Activated CD8-positive, alpha-beta memory T cell treated with anti-CD3 and anti-CD28 coated beads, Interleukin-2, amount 10 ng/mL, durations not matched to agents 7 days and 5 days (primary cell): ENCODE measurements at regions not wholly inside any gene's neighbourhood (a gene's known extent, or its start where the extent isn't known, plus 50 kb on each side); places are given as distances from the start of the nearest gene placed in this dataset.

Experiments used
- ATAC-seq: fragments of 150-1000 bp; cut with Tn5 transposase; one replicate; pipeline ENCODE4 v1.10.0; 2021; ENCODE audit warnings: moderate library complexity
- CTCF ChIA-PET: fragments of 350-600 bp; sonication (Branson Sonifier 250); formaldehyde crosslinking; loops from one replicate; lab custom pipeline; 2021; ENCODE audit warnings: antibody characterized with exemption; lab: Charles Lee
- DNase-seq: peaks from one replicate; pipeline ENCODE4 v3.0.0-alpha.2; 2020
- H3K27ac Mint-ChIP-seq: one replicate; pipeline ENCODE4 v1.8.0; 2021; ENCODE audit warnings: mild to moderate bottlenecking, mixed read lengths
- H3K27me3 Mint-ChIP-seq: one replicate; pipeline ENCODE4 v1.8.0; 2021; ENCODE audit warnings: mixed read lengths
- H3K36me3 Mint-ChIP-seq: one replicate; pipeline ENCODE4 v1.8.0; 2021; ENCODE audit warnings: mild to moderate bottlenecking, mixed read lengths
- H3K4me1 Mint-ChIP-seq: one replicate; pipeline ENCODE4 v1.8.0; 2021; ENCODE audit warnings: mixed read lengths
- H3K4me3 Mint-ChIP-seq: one replicate; pipeline ENCODE4 v1.8.0; 2021; ENCODE audit warnings: mild to moderate bottlenecking, moderate library complexity, mixed read lengths
- H3K9me3 Mint-ChIP-seq: one replicate; pipeline ENCODE4 v1.8.0; 2022; ENCODE audit warnings: low read depth, mixed read lengths

DNA sequence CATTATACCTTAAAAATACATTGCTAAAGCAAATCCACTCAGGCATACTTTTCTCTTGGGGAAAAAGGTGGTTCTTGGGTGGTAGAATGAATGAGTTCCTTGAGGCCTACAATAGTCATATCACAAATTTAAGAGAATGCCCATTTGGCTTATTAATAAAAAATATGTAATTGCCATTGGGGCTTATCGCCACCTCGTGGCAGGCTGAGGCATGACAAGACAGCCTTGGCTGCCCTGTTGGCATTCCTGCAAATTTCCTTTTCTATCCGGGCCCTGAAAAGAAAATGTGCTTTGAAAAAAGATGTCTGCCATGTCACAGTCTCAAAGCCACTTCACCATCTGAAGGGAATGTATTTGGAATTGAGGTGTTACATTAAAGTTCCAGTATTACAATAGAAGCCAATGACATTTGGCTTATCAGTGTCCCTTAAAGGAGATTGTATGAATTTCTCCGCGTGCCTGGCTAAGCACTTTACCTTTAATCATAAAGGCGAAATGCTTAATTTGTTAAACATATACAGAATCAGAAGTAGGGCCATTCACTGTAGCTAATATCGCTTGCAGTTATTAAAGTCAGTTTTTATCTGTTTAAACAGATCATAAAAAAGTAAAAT lies 188.3 kb upstream of the ZFP64 start:
- ATAC-seq (no peak), DNase-seq (no peak)
- Mint-ChIP-seq H3K4me3 (no peak overlapping the region), H3K27me3 (no peaks in the 10 kb centered on the region), H3K9me3 (peaks cover 4% of the 10 kb centered on the region), H3K36me3 (no peaks in the 10 kb centered on the region), H3K27ac (no peak overlapping the region), H3K4me1 (peaks cover 3% of the 10 kb centered on the region)
- CTCF ChIA-PET = interaction anchor here (0.8 to 1.5 kb wide), 5 partner anchors 8 to 252 kb away, joined by 3 read pairs; no protein-coding TSS in a partner anchor

DNA sequence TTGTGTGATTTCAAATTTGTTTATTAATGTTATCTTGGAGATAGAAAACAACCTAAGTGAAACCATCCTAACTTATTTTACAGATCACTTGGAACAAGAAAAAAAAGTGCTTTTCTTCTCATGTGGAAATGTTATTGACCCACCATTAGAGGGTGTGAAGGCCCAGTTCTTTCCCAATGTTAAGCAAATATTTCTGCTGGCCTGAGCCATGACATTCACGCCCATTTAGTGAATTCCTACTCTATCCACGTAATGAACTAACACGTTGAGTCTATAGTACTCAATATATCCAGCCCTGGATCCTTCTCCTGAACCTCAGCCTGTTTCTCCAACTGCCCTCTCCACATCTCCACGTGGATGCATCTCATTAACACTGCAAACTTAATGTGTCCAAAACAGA lies 180.6 kb upstream of the ZFP64 start:
- CTCF ChIA-PET = interaction anchor here (1.4 kb wide), 1 partner anchor 60 kb away, joined by 3 read pairs; no protein-coding TSS in a partner anchor
- no peaks in the 10 kb centered on the region for H3K36me3 Mint-ChIP-seq
- no peak for DNase-seq
- no peak overlapping the region for H3K4me3 Mint-ChIP-seq
- no peak overlapping the region for H3K27ac Mint-ChIP-seq
- no peaks in the 10 kb centered on the region for H3K4me1 Mint-ChIP-seq
- no peak for ATAC-seq
- no peaks in the 10 kb centered on the region for H3K27me3 Mint-ChIP-seq
- no peaks in the 10 kb centered on the region for H3K9me3 Mint-ChIP-seq

- CTCF ChIA-PET = no interaction called here
- Mint-ChIP-seq H3K9me3 (peaks cover under 1% of the 10 kb centered on the region), H3K27ac (no peak overlapping the region), H3K4me1 (no peaks in the 10 kb centered on the region), H3K27me3 (no peaks in the 10 kb centered on the region), H3K4me3 (no peak overlapping the region), H3K36me3 (no peaks in the 10 kb centered on the region)
- DNase-seq = no peak
- ATAC-seq = no peak
Measured at GRCh38 chr20:52365688-52366087, 174.1 kb upstream of the ZFP64 start.

GRCh38 chr20:52364405-52364804 lies 172.8 kb upstream of the ZFP64 start:
- Mint-ChIP-seq H3K36me3 (no peaks in the 10 kb centered on the region), H3K4me3 (no peak overlapping the region), H3K27me3 (no peaks in the 10 kb centered on the region), H3K9me3 (peaks cover 2% of the 10 kb centered on the region), H3K27ac (no peak overlapping the region), H3K4me1 (no peaks in the 10 kb centered on the region)
- DNase-seq = no peak
- CTCF ChIA-PET = no interaction called here
- no peak for ATAC-seq

GRCh38 chr20:52361650-52362049 lies 170.1 kb upstream of the ZFP64 start:
- H3K27me3 Mint-ChIP-seq = no peaks in the 10 kb centered on the region
- no peaks in the 10 kb centered on the region for H3K4me1 Mint-ChIP-seq
- H3K9me3 Mint-ChIP-seq = peaks cover 2% of the 10 kb centered on the region
- no peak overlapping the region for H3K4me3 Mint-ChIP-seq
- DNase-seq = no peak
- H3K36me3 Mint-ChIP-seq = no peaks in the 10 kb centered on the region
- CTCF ChIA-PET = no interaction called here
- H3K27ac Mint-ChIP-seq = no peak overlapping the region
- no peak for ATAC-seq

DNA sequence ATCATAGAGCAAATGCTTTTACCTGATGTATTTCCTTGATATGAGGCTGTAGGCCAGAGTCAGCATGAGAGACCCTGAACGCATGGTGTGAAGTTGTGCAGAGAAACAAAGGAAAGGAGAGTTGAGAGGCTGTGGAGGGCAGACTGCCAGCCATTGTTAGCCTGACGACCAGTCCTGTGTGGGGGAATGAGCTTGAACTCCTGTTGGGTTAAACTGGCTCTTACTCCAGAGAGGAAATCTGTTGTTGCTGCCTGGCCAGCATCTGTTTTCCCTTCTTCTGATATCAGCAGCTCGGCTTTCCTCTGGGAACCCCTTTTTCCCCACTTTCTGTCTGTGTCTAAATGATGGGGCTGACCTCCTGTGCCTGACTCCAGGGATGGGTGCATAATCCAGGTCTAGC lies 158.2 kb upstream of the ZFP64 start:
- H3K27me3 Mint-ChIP-seq = no peaks in the 10 kb centered on the region
- no peaks in the 10 kb centered on the region for H3K4me1 Mint-ChIP-seq
- ATAC-seq (no peak), DNase-seq (no peak)
- no peaks in the 10 kb centered on the region for H3K36me3 Mint-ChIP-seq
- no peak overlapping the region for H3K4me3 Mint-ChIP-seq
- no peak overlapping the region for H3K27ac Mint-ChIP-seq
- CTCF ChIA-PET = no interaction called here
- H3K9me3 Mint-ChIP-seq = no peaks in the 10 kb centered on the region

DNA sequence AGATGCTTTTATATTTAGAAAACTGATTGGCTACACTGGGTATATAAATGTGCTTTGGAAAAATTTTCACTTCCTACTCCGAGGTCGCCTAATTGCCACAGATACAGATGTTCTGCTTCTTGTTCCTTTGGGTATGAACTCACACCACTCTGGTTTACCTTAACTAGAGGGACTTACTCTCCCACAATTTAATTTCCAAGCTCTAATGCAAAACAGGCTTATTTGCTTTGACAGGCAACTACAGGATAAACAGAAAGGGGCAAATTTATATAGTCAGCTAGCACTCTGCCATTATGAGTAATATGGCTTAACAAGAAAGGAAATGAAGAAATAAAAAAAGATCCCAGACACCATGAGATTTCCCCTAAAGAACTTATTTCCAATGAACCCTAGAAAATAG lies 156.9 kb upstream of the ZFP64 start:
- H3K4me3 Mint-ChIP-seq = no peak overlapping the region
- no peak overlapping the region for H3K27ac Mint-ChIP-seq
- H3K9me3 Mint-ChIP-seq = no peaks in the 10 kb centered on the region
- CTCF ChIA-PET = no interaction called here
- H3K27me3 Mint-ChIP-seq = no peaks in the 10 kb centered on the region
- no peak for ATAC-seq
- no peaks in the 10 kb centered on the region for H3K4me1 Mint-ChIP-seq
- H3K36me3 Mint-ChIP-seq = no peaks in the 10 kb centered on the region
- DNase-seq = no peak

DNA sequence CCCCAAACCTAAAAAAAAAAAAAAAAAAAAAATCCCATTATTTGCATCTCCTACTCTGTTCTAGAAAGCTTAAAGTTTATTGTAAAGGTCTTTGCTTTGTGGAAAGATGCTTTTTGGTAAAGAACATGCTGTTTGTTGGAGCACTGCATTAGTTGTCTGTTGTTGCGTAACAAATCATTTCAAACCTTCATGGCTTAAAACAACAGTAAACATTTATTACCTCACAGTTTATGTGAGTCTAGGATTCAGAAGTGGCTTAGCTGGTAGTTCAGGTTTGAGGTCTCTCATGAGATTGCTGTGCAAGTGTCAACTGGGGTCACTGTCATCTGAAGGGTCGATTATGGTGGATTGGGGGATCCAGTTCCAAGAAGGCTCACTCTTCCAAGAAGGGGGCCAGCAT lies 155.2 kb upstream of the ZFP64 start:
- no peak for ATAC-seq
- Mint-ChIP-seq H3K27ac (no peak overlapping the region), H3K36me3 (no peaks in the 10 kb centered on the region), H3K9me3 (no peaks in the 10 kb centered on the region), H3K27me3 (no peaks in the 10 kb centered on the region), H3K4me1 (no peaks in the 10 kb centered on the region), H3K4me3 (no peak overlapping the region)
- CTCF ChIA-PET = no interaction called here
- no peak for DNase-seq

- no peak for DNase-seq
- CTCF ChIA-PET = interaction anchor here (0.9 kb wide), 1 partner anchor 8 kb away, joined by 3 read pairs; no protein-coding TSS in a partner anchor
- H3K4me3 Mint-ChIP-seq = no peak overlapping the region
- H3K27me3 Mint-ChIP-seq = no peaks in the 10 kb centered on the region
- no peaks in the 10 kb centered on the region for H3K36me3 Mint-ChIP-seq
- no peaks in the 10 kb centered on the region for H3K4me1 Mint-ChIP-seq
- peaks cover 2% of the 10 kb centered on the region for H3K9me3 Mint-ChIP-seq
- ATAC-seq = no peak
- H3K27ac Mint-ChIP-seq = no peak overlapping the region
Measured at GRCh38 chr20:52342913-52343312, 151.3 kb upstream of the ZFP64 start.

DNA sequence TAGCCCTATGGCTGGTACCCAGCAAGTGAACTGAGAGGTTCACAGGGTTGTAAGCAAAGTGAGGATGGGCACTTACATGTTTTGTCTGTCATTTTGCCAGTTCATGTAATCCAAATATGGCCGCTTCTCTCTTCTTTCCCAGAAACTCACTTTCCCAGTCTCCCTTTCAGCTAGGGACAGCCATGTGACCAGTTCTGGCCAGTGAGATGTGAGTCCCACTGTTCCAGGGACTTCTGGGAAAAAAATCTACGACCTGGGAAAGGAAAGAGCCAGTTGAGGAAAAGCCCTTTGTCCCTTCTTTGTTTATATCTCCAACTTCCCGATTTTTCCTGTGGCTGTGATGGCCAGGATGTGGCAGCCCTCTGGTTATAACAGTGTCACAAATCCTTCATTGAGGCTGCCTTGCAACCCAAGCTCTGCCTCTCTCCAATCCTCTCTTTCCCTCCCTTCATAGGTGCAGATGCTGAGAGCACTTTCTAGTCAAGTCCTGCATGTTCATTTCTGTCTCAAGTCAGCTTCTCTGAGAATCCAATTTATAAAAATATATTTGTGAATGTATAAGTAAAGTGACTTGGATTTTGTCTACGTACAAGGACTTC lies 148.6 kb upstream of the ZFP64 start:
- peaks cover 2% of the 10 kb centered on the region for H3K9me3 Mint-ChIP-seq
- CTCF ChIA-PET = interaction anchor here (0.8 to 1.4 kb wide), 4 partner anchors 13 to 241 kb away, joined by 3 read pairs; no protein-coding TSS in a partner anchor

GRCh38 chr20:52332649-52333250 lies 141.2 kb upstream of the ZFP64 start:
- ATAC-seq (no peak), DNase-seq (no peak)
- Mint-ChIP-seq H3K4me1 (no peaks in the 10 kb centered on the region), H3K4me3 (no peak overlapping the region), H3K36me3 (no peaks in the 10 kb centered on the region), H3K27ac (no peak overlapping the region), H3K9me3 (peaks cover 4% of the 10 kb centered on the region), H3K27me3 (peaks cover 5% of the 10 kb centered on the region)
- CTCF ChIA-PET = no interaction called here

More for the DNA sequence above, 148.6 kb upstream of the ZFP64 start:
- DNase-seq (no peak), ATAC-seq (no peak)
- Mint-ChIP-seq H3K36me3 (no peaks in the 10 kb centered on the region), H3K4me3 (no peak overlapping the region), H3K27me3 (peaks cover 1% of the 10 kb centered on the region), H3K4me1 (no peaks in the 10 kb centered on the region), H3K27ac (no peak overlapping the region)

- Mint-ChIP-seq H3K27ac (no peak overlapping the region), H3K4me1 (no peaks in the 10 kb centered on the region), H3K27me3 (peaks cover 5% of the 10 kb centered on the region), H3K9me3 (peaks cover 4% of the 10 kb centered on the region), H3K4me3 (no peak overlapping the region), H3K36me3 (no peaks in the 10 kb centered on the region)
- no peak for ATAC-seq
- DNase-seq = no peak
- CTCF ChIA-PET = no interaction called here
Measured at GRCh38 chr20:52332230-52332629, 140.7 kb upstream of the ZFP64 start.

DNA sequence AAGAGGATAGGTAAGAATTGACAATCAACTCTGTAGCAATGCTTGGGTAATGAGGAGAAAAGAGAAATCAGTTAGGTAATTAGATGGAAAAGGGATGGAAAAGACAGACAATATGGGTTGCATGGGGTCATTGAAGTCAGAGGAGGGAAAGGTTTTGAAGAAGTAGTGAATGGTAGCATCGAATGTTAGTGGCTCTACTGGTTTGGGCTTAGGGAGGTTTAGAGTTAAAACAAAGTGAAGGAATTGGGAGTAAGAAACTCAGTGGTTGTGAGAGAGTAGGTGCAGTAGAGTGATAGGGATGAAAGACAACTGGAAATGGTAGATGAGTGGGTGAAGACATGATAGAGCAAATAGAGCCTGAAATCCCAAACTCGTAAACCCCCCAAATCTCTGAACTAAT lies 140.1 kb upstream of the ZFP64 start:
- H3K4me1 Mint-ChIP-seq = no peaks in the 10 kb centered on the region
- H3K27ac Mint-ChIP-seq = no peak overlapping the region
- CTCF ChIA-PET = no interaction called here
- no peak overlapping the region for H3K4me3 Mint-ChIP-seq
- ATAC-seq = no peak
- peaks cover 4% of the 10 kb centered on the region for H3K9me3 Mint-ChIP-seq
- peaks cover 5% of the 10 kb centered on the region for H3K27me3 Mint-ChIP-seq
- DNase-seq = no peak
- no peaks in the 10 kb centered on the region for H3K36me3 Mint-ChIP-seq

DNA sequence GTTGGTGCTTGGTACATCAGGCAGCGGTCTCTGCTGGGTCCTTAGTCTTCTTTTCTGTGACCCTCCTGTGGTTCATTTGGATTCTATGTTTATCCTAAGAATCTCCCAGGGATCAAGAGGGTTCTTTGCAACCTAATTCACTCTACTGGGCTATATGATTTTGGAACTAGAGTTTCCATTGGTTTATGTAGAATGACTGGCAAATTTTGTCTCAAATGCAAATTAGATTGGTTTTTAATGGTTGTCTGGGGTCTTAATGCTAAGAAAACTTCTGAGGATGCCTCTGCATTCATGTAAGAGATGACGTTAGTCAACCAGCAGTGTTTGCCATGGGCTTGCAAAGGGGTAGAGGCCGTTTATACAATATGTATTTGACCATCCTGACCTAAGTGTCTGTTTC lies 129.8 kb upstream of the ZFP64 start:
- Mint-ChIP-seq H3K9me3 (no peaks in the 10 kb centered on the region), H3K4me1 (no peaks in the 10 kb centered on the region), H3K36me3 (no peaks in the 10 kb centered on the region), H3K27ac (no peak overlapping the region), H3K4me3 (no peak overlapping the region), H3K27me3 (peaks cover 2% of the 10 kb centered on the region)
- CTCF ChIA-PET = interaction anchor here (1.0 kb wide), 1 partner anchor 12 kb away, joined by 5 read pairs; no protein-coding TSS in a partner anchor
- no peak for ATAC-seq
- no peak for DNase-seq
